Astrocyte (in vitro differentiated cells and primary cell): ENCODE measurements at regions not wholly inside any gene's neighbourhood (a gene's known extent, or its start where the extent isn't known, plus 50 kb on each side); places are given as distances from the start of the nearest gene placed in this dataset.

Experiments
- DNase-seq: peaks from one replicate; pipeline ENCODE4 v3.0.0-alpha.2; 2010; ENCODE audit warnings: low read depth
- FAIRE-seq: peaks from 2 replicates; lab custom pipeline; 2011; peaks lifted over from hg19 to GRCh38; lab: Jason Lieb, UNC
- H2AFZ ChIP-seq: 2 replicates; pipeline ENCODE4 v1.6.0; 2012; ENCODE audit warnings: low read depth, low read length, inconsistent platforms
- H3K27ac ChIP-seq: 2 replicates; pipeline ENCODE4 v1.5.1; 2011; ENCODE audit warnings: low read depth, low read length, inconsistent platforms
- H3K27me3 ChIP-seq: 2 replicates; pipeline ENCODE4 v1.6.0; 2011; ENCODE audit warnings: low read length, inconsistent platforms; ENCODE audit not compliant: insufficient read depth
- H3K36me3 ChIP-seq: 2 replicates; pipeline ENCODE4 v1.5.1; 2011; ENCODE audit warnings: low read length, inconsistent platforms; ENCODE audit not compliant: insufficient read depth
- H3K4me1 ChIP-seq: 2 replicates; pipeline ENCODE4 v1.5.1; 2011; ENCODE audit warnings: low read length, inconsistent platforms; ENCODE audit not compliant: insufficient read depth
- H3K4me2 ChIP-seq: 2 replicates; pipeline ENCODE4 v1.6.0; 2012; ENCODE audit warnings: low read length, inconsistent platforms
- H3K4me3 ChIP-seq: 2 replicates; pipeline ENCODE4 v1.5.1; 2011; ENCODE audit warnings: low read depth, mild to moderate bottlenecking, low read length, inconsistent platforms; ENCODE audit not compliant: insufficient read depth
- H3K79me2 ChIP-seq: 2 replicates; pipeline ENCODE4 v1.6.0; 2012; ENCODE audit warnings: mild to moderate bottlenecking, low read length, inconsistent platforms; ENCODE audit not compliant: insufficient read depth
- H3K9ac ChIP-seq: 2 replicates; pipeline ENCODE4 v1.6.0; 2012; ENCODE audit warnings: mild to moderate bottlenecking, low read length, inconsistent platforms
- H3K9me3 ChIP-seq: 2 replicates; pipeline ENCODE4 v1.5.1; 2012; ENCODE audit warnings: low read depth, mild to moderate bottlenecking, low read length, inconsistent platforms; ENCODE audit not compliant: insufficient read depth
- H4K20me1 ChIP-seq: 2 replicates; pipeline ENCODE4 v1.6.0; 2012; ENCODE audit warnings: low read length, inconsistent platforms; ENCODE audit not compliant: insufficient read depth
- H3K27ac Mint-ChIP-seq: one replicate; pipeline ENCODE4 v1.8.0; 2021; ENCODE audit warnings: mild to moderate bottlenecking, mixed read lengths; ENCODE audit not compliant: unreplicated experiment
- H3K27me3 Mint-ChIP-seq: one replicate; pipeline ENCODE4 v1.8.0; 2021; ENCODE audit warnings: low read depth, mixed read lengths; ENCODE audit not compliant: unreplicated experiment
- H3K36me3 Mint-ChIP-seq: one replicate; pipeline ENCODE4 v1.8.0; 2021; ENCODE audit warnings: low read depth, mixed read lengths; ENCODE audit not compliant: unreplicated experiment
- H3K4me1 Mint-ChIP-seq: one replicate; pipeline ENCODE4 v1.8.0; 2021; ENCODE audit warnings: low read depth, mixed read lengths; ENCODE audit not compliant: unreplicated experiment
- H3K4me3 Mint-ChIP-seq: one replicate; pipeline ENCODE4 v1.8.0; 2021; ENCODE audit warnings: mild to moderate bottlenecking, moderate library complexity, mixed read lengths; ENCODE audit not compliant: unreplicated experiment
- H3K9me3 Mint-ChIP-seq: one replicate; pipeline ENCODE4 v1.8.0; 2021; ENCODE audit warnings: mild to moderate bottlenecking, mixed read lengths; ENCODE audit not compliant: unreplicated experiment
- CTCF ChIP-seq: IDR thresholded peaks from 2 replicates; pipeline ENCODE4 v1.5.1; 2011; ENCODE audit warnings: low read depth, mild to moderate bottlenecking, inconsistent platforms, low read length, moderate library complexity; ENCODE audit not compliant: insufficient read depth
- EZH2 ChIP-seq: IDR thresholded peaks from 2 replicates; pipeline ENCODE4 v1.6.1; 2012; ENCODE audit warnings: mild to moderate bottlenecking, low read length, inconsistent platforms; ENCODE audit not compliant: insufficient read depth

- Histone ChIP-seq H3K79me2 (no peaks in the 10 kb centered on the region), H4K20me1 (no peaks in the 10 kb centered on the region), H3K36me3 (no peaks in the 10 kb centered on the region), H3K27me3 (no peaks in the 10 kb centered on the region), H3K4me3 (no peak overlapping the region), H2AFZ (no peak overlapping the region), H3K27ac (no peak overlapping the region), H3K4me1 (no peaks in the 10 kb centered on the region), H3K9ac (no peak overlapping the region), H3K4me2 (no peak overlapping the region), H3K9me3 (no peaks in the 10 kb centered on the region)
- no peak for DNase-seq
- TF ChIP-seq CTCF: no peak
- TF ChIP-seq EZH2: no peak
- no peak for FAIRE-seq
- no peaks in the 10 kb centered on the region for H3K36me3 Mint-ChIP-seq
- no peaks in the 10 kb centered on the region for H3K27me3 Mint-ChIP-seq
- no peak overlapping the region for H3K4me3 Mint-ChIP-seq
- peaks cover 3% of the 10 kb centered on the region for H3K4me1 Mint-ChIP-seq
- no peak overlapping the region for H3K27ac Mint-ChIP-seq
- H3K9me3 Mint-ChIP-seq: no peaks in the 10 kb centered on the region
Measured at GRCh38 chr13:82374719-82375118, 1507.6 kb downstream of the SLITRK1 start.

- no peak for FAIRE-seq
- no peaks in the 10 kb centered on the region for H3K27me3 ChIP-seq
- H3K27me3 Mint-ChIP-seq: no peaks in the 10 kb centered on the region
Measured at GRCh38 chr13:82370316-82370715, 1512.0 kb downstream of the SLITRK1 start.

More at GRCh38 chr13:82370316-82370715, 1512.0 kb downstream of the SLITRK1 start:
- H3K9me3 Mint-ChIP-seq: no peaks in the 10 kb centered on the region
- no peak overlapping the region for H3K4me3 Mint-ChIP-seq
- no peaks in the 10 kb centered on the region for H4K20me1 ChIP-seq
- no peak for TF ChIP-seq CTCF
- no peak for TF ChIP-seq EZH2
- H3K36me3 Mint-ChIP-seq: no peaks in the 10 kb centered on the region
- peak; percentile 18 for DNase-seq
- H3K9me3 ChIP-seq: no peaks in the 10 kb centered on the region
- no peaks in the 10 kb centered on the region for H3K4me1 ChIP-seq
- peaks cover 3% of the 10 kb centered on the region for H3K4me1 Mint-ChIP-seq
- no peak overlapping the region for H3K27ac ChIP-seq
- no peaks in the 10 kb centered on the region for H3K36me3 ChIP-seq
- H3K4me3 ChIP-seq: no peak overlapping the region
- H3K79me2 ChIP-seq: no peaks in the 10 kb centered on the region
- H3K9ac ChIP-seq: no peak overlapping the region
- H3K27ac Mint-ChIP-seq: no peak overlapping the region
- H3K4me2 ChIP-seq: no peak overlapping the region
- H2AFZ ChIP-seq: no peak overlapping the region
